Neural crest cell (in vitro differentiated cells): ENCODE measurements at regions not wholly inside any gene's neighbourhood (a gene's known extent, or its start where the extent isn't known, plus 50 kb on each side); places are given as distances from the start of the nearest gene placed in this dataset.

ENCODE experiments used
- DNase-seq: peaks from one replicate; pipeline ENCODE4 v3.0.0; 2021; ENCODE audit warnings: low read depth, mixed read lengths, low spot score
- H3K27ac Mint-ChIP-seq: one replicate; pipeline ENCODE4 v1.8.0; 2021; ENCODE audit warnings: mild to moderate bottlenecking, mixed read lengths; ENCODE audit not compliant: unreplicated experiment
- H3K27me3 Mint-ChIP-seq: 2 replicates; pipeline ENCODE4 v1.8.0; 2021; ENCODE audit warnings: low read depth, mild to moderate bottlenecking, mixed read lengths
- H3K36me3 Mint-ChIP-seq: 2 replicates; pipeline ENCODE4 v1.8.0; 2021; ENCODE audit warnings: low read depth, mild to moderate bottlenecking, mixed read lengths
- H3K4me1 Mint-ChIP-seq: 2 replicates; pipeline ENCODE4 v1.8.0; 2021; ENCODE audit warnings: mixed read lengths
- H3K4me3 Mint-ChIP-seq: one replicate; pipeline ENCODE4 v1.8.0; 2021; ENCODE audit warnings: mild to moderate bottlenecking, mixed read lengths
- H3K9me3 Mint-ChIP-seq: 2 replicates; pipeline ENCODE4 v1.8.0; 2021; ENCODE audit warnings: mixed read lengths
- TF ChIP-seq, protein P1 (sequence below): fragments of 200-600 bp; sonication (generic); conservative IDR thresholded peaks from 2 replicates; pipeline ENCODE4 v1.5.0; 2021; ENCODE audit warnings: antibody characterized with exemption, mild to moderate bottlenecking

DNA sequence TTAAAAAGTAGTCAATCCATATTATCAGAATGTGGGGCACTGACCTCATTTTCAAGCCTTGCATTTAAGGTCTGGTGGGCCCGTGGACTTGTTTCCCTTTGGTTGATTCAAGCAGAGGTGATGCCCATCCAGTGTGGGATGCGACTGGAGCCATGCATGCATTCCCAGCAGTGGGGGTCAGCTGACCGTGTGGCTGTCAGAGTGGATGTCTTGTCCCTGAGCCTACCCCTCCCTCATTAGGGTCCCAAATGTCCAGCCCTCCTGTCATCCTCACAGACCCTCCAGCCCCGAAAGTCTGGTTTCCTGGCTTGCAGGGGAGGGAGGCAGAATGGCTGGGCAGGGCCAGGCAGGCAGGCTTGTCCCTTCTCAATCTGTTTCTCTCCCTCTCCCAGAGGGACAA lies 67.3 kb upstream of the SH3RF3 start:
- Mint-ChIP-seq H3K9me3 (no peaks in the 10 kb centered on the region), H3K4me3 (no peak overlapping the region), H3K27me3 (peaks cover 2% of the 10 kb centered on the region), H3K27ac (no peak overlapping the region), H3K36me3 (no peaks in the 10 kb centered on the region), H3K4me1 (peaks cover 27% of the 10 kb centered on the region)
- no peak for DNase-seq
- TF ChIP-seq, protein P1, sequence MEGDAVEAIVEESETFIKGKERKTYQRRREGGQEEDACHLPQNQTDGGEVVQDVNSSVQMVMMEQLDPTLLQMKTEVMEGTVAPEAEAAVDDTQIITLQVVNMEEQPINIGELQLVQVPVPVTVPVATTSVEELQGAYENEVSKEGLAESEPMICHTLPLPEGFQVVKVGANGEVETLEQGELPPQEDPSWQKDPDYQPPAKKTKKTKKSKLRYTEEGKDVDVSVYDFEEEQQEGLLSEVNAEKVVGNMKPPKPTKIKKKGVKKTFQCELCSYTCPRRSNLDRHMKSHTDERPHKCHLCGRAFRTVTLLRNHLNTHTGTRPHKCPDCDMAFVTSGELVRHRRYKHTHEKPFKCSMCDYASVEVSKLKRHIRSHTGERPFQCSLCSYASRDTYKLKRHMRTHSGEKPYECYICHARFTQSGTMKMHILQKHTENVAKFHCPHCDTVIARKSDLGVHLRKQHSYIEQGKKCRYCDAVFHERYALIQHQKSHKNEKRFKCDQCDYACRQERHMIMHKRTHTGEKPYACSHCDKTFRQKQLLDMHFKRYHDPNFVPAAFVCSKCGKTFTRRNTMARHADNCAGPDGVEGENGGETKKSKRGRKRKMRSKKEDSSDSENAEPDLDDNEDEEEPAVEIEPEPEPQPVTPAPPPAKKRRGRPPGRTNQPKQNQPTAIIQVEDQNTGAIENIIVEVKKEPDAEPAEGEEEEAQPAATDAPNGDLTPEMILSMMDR = no peak

DNA sequence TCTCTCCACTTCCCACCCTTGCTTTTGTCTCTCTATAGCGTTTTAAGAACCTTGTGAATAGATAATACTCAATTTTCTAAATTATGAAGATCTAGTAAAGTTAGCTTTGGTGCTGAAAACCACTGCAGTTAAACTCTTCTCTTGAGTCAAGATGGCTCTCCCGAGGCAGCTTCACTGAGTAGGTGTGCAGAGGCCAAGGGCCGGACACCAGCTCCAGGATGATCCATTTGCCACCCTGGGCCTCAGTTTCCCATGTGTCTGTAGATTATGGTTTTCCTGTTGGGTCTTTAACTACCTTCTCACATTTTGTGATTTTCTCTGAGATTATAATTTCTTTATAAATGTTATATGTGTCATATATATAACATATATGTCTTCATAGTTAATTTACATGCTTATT lies 68.5 kb upstream of the SH3RF3 start:
- peaks cover 22% of the 10 kb centered on the region for H3K4me1 Mint-ChIP-seq
- no peak for DNase-seq
- no peaks in the 10 kb centered on the region for H3K36me3 Mint-ChIP-seq

DNA sequence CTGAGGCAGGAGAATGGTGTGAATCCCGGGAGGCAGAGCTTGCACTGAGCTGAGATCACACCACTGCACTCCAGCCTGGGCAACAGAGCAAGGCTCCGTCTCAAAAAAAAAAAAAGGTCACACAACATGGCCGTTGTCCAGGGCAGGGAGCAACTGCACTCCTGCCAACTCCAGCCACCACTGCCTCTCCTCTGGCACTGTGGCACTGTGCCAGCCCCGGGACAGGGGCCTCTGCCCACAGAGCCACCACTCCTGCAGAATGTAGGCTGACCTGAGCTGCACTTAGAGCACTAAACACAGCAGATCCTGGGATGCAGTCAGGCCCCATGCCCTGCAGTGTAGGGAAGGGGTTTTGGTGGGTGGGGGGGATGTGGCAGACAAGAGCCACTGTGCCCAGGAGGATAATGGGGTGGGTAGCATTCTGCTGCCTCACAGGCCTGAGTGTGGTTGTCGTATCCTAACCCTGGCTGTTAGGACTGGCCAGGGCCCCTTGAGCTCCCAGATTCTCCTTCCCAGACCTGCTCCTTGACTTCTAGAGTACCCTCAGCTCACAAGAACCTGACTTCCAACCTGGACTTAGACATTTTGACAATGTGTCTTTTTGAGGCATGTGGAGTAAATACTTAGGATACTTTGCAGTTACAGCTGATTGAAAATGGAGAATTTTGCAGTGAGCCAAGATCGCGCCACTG lies 69.4 kb upstream of the SH3RF3 start:
- H3K36me3 Mint-ChIP-seq = no peaks in the 10 kb centered on the region
- no peak overlapping the region for H3K4me3 Mint-ChIP-seq
- H3K9me3 Mint-ChIP-seq = no peaks in the 10 kb centered on the region
- no peak for DNase-seq
- TF ChIP-seq, protein P1 = no peak
- H3K27ac Mint-ChIP-seq = no peak overlapping the region
- H3K4me1 Mint-ChIP-seq = peaks cover 18% of the 10 kb centered on the region
- peaks cover 2% of the 10 kb centered on the region for H3K27me3 Mint-ChIP-seq

More for the DNA sequence above, 68.5 kb upstream of the SH3RF3 start:
- Mint-ChIP-seq H3K27ac (no peak overlapping the region), H3K9me3 (no peaks in the 10 kb centered on the region), H3K27me3 (peaks cover 2% of the 10 kb centered on the region), H3K4me3 (no peak overlapping the region)
- TF ChIP-seq, protein P1 = no peak

DNA sequence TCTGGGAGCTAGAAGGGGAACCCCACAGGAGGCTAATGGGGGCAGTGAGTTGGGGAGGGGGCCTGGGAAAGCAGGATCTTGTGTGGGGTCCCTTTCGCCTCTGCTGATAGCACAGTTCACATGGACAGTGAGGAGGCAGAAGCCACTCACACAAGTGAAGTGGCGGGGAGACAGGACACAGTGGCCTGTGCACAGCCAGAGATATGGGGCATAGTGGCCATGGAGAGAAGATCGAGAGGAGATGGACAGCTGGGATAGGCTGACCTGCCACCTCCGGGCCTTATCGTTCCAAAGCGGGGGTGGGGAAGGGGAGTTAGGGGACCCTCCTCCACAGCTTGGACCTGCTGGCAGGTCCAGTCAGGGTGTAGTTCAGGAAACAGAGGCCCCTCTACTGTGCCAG lies 69.8 kb upstream of the EDAR start:
- no peak for DNase-seq
- TF ChIP-seq, protein P1 = no peak
- H3K27ac Mint-ChIP-seq = peak overlapping the region; percentile 76
- H3K9me3 Mint-ChIP-seq = no peaks in the 10 kb centered on the region
- H3K27me3 Mint-ChIP-seq = peaks cover 2% of the 10 kb centered on the region
- no peak overlapping the region for H3K4me3 Mint-ChIP-seq
- H3K4me1 Mint-ChIP-seq = peaks cover 17% of the 10 kb centered on the region
- H3K36me3 Mint-ChIP-seq = no peaks in the 10 kb centered on the region

DNA sequence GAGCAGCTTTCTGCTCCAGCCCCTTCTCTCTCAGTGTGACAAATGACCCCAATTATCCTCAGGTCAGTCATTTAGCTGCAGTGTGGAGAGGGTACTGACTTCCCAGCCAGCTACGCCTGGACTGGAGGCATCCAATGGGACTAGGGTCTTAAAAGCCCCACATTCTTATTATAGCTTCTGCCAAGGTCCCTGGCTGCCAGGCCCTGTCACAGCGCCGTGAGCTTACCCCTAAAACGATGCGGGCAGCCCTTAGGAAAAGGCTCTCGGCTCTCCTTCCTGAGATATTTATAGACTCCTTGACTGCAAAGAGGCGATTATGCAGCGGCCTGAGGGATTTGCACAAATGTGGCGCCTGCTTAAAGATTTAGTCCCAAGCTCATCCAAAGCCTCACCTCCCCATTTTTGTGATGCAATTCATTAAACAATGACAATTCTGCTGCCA lies 69.2 kb upstream of the EDAR start:
- H3K4me3 Mint-ChIP-seq = no peak overlapping the region
- no peak overlapping the region for H3K27ac Mint-ChIP-seq
- H3K36me3 Mint-ChIP-seq = no peaks in the 10 kb centered on the region

More for the DNA sequence above, 69.2 kb upstream of the EDAR start:
- no peak for DNase-seq
- TF ChIP-seq, protein P1 = no peak
- Mint-ChIP-seq H3K9me3 (no peaks in the 10 kb centered on the region), H3K4me1 (peaks cover 11% of the 10 kb centered on the region), H3K27me3 (peaks cover 2% of the 10 kb centered on the region)
